ENCODE measurements at regions not wholly inside any gene's neighbourhood (a gene's known extent, or its start where the extent isn't known, plus 50 kb on each side); places are given as distances from the start of the nearest gene placed in this dataset.

GRCh38 chr7:131234719-131235488 is 92.8 kb upstream of the MKLN1 start:
- DNase-seq (ENCODE audit: insufficient read length, low spot score, missing footprints) = no peak
- Histone ChIP-seq H4K20me1 (ENCODE audit: insufficient read depth, low read length) (no peaks in the 10 kb centered on the region), H3K36me3 (ENCODE audit: insufficient read depth, low read length) (no peaks in the 10 kb centered on the region), H3K4me3 (ENCODE audit: insufficient read depth, low read length) (peak overlapping the region; percentile 14), H3K4me2 (ENCODE audit: insufficient read depth, low read length) (peak overlapping the region; percentile 52), H3K79me2 (ENCODE audit: insufficient read depth, low read length) (no peaks in the 10 kb centered on the region), H3K27ac (ENCODE audit: low read depth, low read length) (peak overlapping the region; percentile 96), H2AFZ (ENCODE audit: low read length) (peak overlapping the region; percentile 70), H3K27me3 (ENCODE audit: insufficient read depth, low read length) (no peaks in the 10 kb centered on the region), H3K9me3 (ENCODE audit: low read depth, low read length) (no peaks in the 10 kb centered on the region), H3K4me1 (ENCODE audit: insufficient read depth, low read length) (peaks cover 29% of the 10 kb centered on the region)
- no peak for TF ChIP-seq CTCF (IDR thresholded peaks at IDR 0.05; ENCODE audit: extremely low read depth, low read depth, low read length)

GRCh38 chr7:131235489-131236317 is 92.0 kb upstream of the MKLN1 start:
- peak; percentile 90 for DNase-seq (ENCODE audit: insufficient read length, low spot score, missing footprints)
- H3K4me3 ChIP-seq (ENCODE audit: insufficient read depth, low read length) = peak overlapping the region; percentile 14
- H3K27ac ChIP-seq (ENCODE audit: low read depth, low read length) = peak overlapping the region; percentile 96
- H3K9me3 ChIP-seq (ENCODE audit: low read depth, low read length) = no peaks in the 10 kb centered on the region
- H4K20me1 ChIP-seq (ENCODE audit: insufficient read depth, low read length) = no peaks in the 10 kb centered on the region
- H3K4me2 ChIP-seq (ENCODE audit: insufficient read depth, low read length) = peak overlapping the region; percentile 52
- no peaks in the 10 kb centered on the region for H3K79me2 ChIP-seq (ENCODE audit: insufficient read depth, low read length)
- TF ChIP-seq CTCF (IDR thresholded peaks at IDR 0.05; ENCODE audit: extremely low read depth, low read depth, low read length) = no peak
- H3K4me1 ChIP-seq (ENCODE audit: insufficient read depth, low read length) = peaks cover 29% of the 10 kb centered on the region
- H3K36me3 ChIP-seq (ENCODE audit: insufficient read depth, low read length) = no peaks in the 10 kb centered on the region
- H3K27me3 ChIP-seq (ENCODE audit: insufficient read depth, low read length) = no peaks in the 10 kb centered on the region
- peak overlapping the region; percentile 70 for H2AFZ ChIP-seq (ENCODE audit: low read length)

DNA sequence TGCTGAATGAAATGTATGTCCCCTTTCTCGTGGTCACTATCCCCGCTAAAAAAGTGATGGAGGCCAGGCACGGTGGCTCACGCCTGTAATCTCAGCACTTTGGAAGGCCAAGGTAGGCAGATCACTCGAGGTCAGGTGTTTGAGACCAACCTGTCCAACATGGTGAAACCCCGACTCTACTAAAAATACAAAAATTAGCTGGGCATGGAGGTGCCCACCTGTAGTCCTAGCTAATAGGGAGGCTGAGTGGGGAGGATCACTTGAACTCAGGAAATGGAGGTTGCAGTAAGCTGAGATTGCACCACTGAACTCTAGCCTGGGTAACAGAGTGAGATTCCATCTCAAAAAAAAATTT is 91.4 kb upstream of the MKLN1 start:
- Histone ChIP-seq H3K27ac (ENCODE audit: low read depth, low read length) (peak overlapping the region; percentile 96), H3K4me2 (ENCODE audit: insufficient read depth, low read length) (no peak overlapping the region), H4K20me1 (ENCODE audit: insufficient read depth, low read length) (no peaks in the 10 kb centered on the region), H3K4me3 (ENCODE audit: insufficient read depth, low read length) (no peak overlapping the region), H3K79me2 (ENCODE audit: insufficient read depth, low read length) (no peaks in the 10 kb centered on the region), H3K27me3 (ENCODE audit: insufficient read depth, low read length) (no peaks in the 10 kb centered on the region), H2AFZ (ENCODE audit: low read length) (peak overlapping the region; percentile 0), H3K9me3 (ENCODE audit: low read depth, low read length) (no peaks in the 10 kb centered on the region), H3K4me1 (ENCODE audit: insufficient read depth, low read length) (peaks cover 26% of the 10 kb centered on the region), H3K36me3 (ENCODE audit: insufficient read depth, low read length) (no peaks in the 10 kb centered on the region)
- DNase-seq (ENCODE audit: insufficient read length, low spot score, missing footprints) = no peak
- no peak for TF ChIP-seq CTCF (IDR thresholded peaks at IDR 0.05; ENCODE audit: extremely low read depth, low read depth, low read length)

GRCh38 chr7:131238347-131238931 is 89.2 kb upstream of the MKLN1 start:
- peak overlapping the region; percentile 0 for H3K4me2 ChIP-seq (ENCODE audit: insufficient read depth, low read length)
- H3K4me1 ChIP-seq (ENCODE audit: insufficient read depth, low read length) = peaks cover 24% of the 10 kb centered on the region
- H2AFZ ChIP-seq (ENCODE audit: low read length) = peak overlapping the region; percentile 11
- H4K20me1 ChIP-seq (ENCODE audit: insufficient read depth, low read length) = no peaks in the 10 kb centered on the region
- H3K4me3 ChIP-seq (ENCODE audit: insufficient read depth, low read length) = no peak overlapping the region
- H3K79me2 ChIP-seq (ENCODE audit: insufficient read depth, low read length) = no peaks in the 10 kb centered on the region
- TF ChIP-seq CTCF (IDR thresholded peaks at IDR 0.05; ENCODE audit: extremely low read depth, low read depth, low read length) = no peak
- no peaks in the 10 kb centered on the region for H3K27me3 ChIP-seq (ENCODE audit: insufficient read depth, low read length)
- H3K27ac ChIP-seq (ENCODE audit: low read depth, low read length) = peak overlapping the region; percentile 96
- DNase-seq (ENCODE audit: insufficient read length, low spot score, missing footprints) = no peak
- no peaks in the 10 kb centered on the region for H3K9me3 ChIP-seq (ENCODE audit: low read depth, low read length)
- no peaks in the 10 kb centered on the region for H3K36me3 ChIP-seq (ENCODE audit: insufficient read depth, low read length)
